H9 (cell line): ENCODE measurements at regions not wholly inside any gene's neighbourhood (a gene's known extent, or its start where the extent isn't known, plus 50 kb on each side); places are given as distances from the start of the nearest gene placed in this dataset.

ENCODE experiments used
- DNase-seq: peaks from one replicate; pipeline ENCODE4 v3.0.0-alpha.2; 2017
- H2AFZ ChIP-seq: one replicate; pipeline ENCODE4 v1.6.1; 2013; ENCODE audit warnings: mild to moderate bottlenecking, low read length, control low read depth, moderate library complexity
- H2AK5ac ChIP-seq: 2 replicates; pipeline ENCODE4 v1.6.1; 2013; ENCODE audit warnings: low read length, control low read depth, mixed read lengths; ENCODE audit not compliant: insufficient read length
- H2BK120ac ChIP-seq: one replicate; pipeline ENCODE4 v1.6.1; 2013; ENCODE audit warnings: low read depth, mild to moderate bottlenecking, low read length, control low read depth, inconsistent platforms; ENCODE audit not compliant: poor library complexity, severe bottlenecking
- H2BK12ac ChIP-seq: 2 replicates; pipeline ENCODE4 v1.6.1; 2013; ENCODE audit warnings: low read length, control low read depth, mixed read lengths, low read depth; ENCODE audit not compliant: insufficient read length
- H2BK15ac ChIP-seq: 2 replicates; pipeline ENCODE4 v1.6.1; 2013; ENCODE audit warnings: low read depth, low read length, control low read depth
- H2BK20ac ChIP-seq: one replicate; pipeline ENCODE4 v1.6.1; 2013; ENCODE audit warnings: low read depth, mild to moderate bottlenecking, low read length, control low read depth, inconsistent platforms; ENCODE audit not compliant: poor library complexity, severe bottlenecking
- H2BK5ac ChIP-seq: 2 replicates; pipeline ENCODE4 v1.6.1; 2013; ENCODE audit warnings: low read length, control low read depth, mixed read lengths; ENCODE audit not compliant: insufficient read length
- H3K14ac ChIP-seq: 2 replicates; pipeline ENCODE4 v1.6.1; 2013; ENCODE audit warnings: low read length, control low read depth; ENCODE audit not compliant: insufficient read depth
- H3K18ac ChIP-seq: 2 replicates; pipeline ENCODE4 v1.6.1; 2013; ENCODE audit warnings: low read depth, mild to moderate bottlenecking, mixed read lengths, low read length, control low read depth; ENCODE audit not compliant: insufficient read length
- H3K23ac ChIP-seq: 2 replicates; pipeline ENCODE4 v1.6.1; 2013; ENCODE audit warnings: low read length, control low read depth, mixed read lengths, low read depth; ENCODE audit not compliant: insufficient read length
- H3K23me2 ChIP-seq: 2 replicates; pipeline ENCODE4 v1.6.1; 2013; ENCODE audit warnings: low read depth, mild to moderate bottlenecking, mixed read lengths, low read length, control low read depth; ENCODE audit not compliant: insufficient read length, poor library complexity, severe bottlenecking
- H3K27ac ChIP-seq: 2 replicates; pipeline ENCODE4 v1.5.1; 2013; ENCODE audit warnings: low read length, control low read depth, mixed read lengths, low read depth; ENCODE audit not compliant: insufficient read length
- H3K27me3 ChIP-seq: 2 replicates; pipeline ENCODE4 v1.6.1; 2013; ENCODE audit warnings: low read length, control low read depth, inconsistent platforms; ENCODE audit not compliant: insufficient read depth
- H3K4ac ChIP-seq: 2 replicates; pipeline ENCODE4 v1.6.1; 2013; ENCODE audit warnings: low read depth, mild to moderate bottlenecking, control low read depth, inconsistent platforms, low read length, moderate library complexity
- H3K4me1 ChIP-seq: 2 replicates; pipeline ENCODE4 v1.6.1; 2013; ENCODE audit warnings: low read length, control low read depth, inconsistent platforms; ENCODE audit not compliant: insufficient read depth
- H3K4me2 ChIP-seq: 2 replicates; pipeline ENCODE4 v1.6.1; 2013; ENCODE audit warnings: low read length, control low read depth, mixed read lengths; ENCODE audit not compliant: insufficient read length, insufficient read depth
- H3K56ac ChIP-seq: 2 replicates; pipeline ENCODE4 v1.6.1; 2013; ENCODE audit warnings: low read depth, mild to moderate bottlenecking, mixed read lengths, low read length, control low read depth; ENCODE audit not compliant: insufficient read length
- H3K79me1 ChIP-seq: 2 replicates; pipeline ENCODE4 v1.6.1; 2013; ENCODE audit warnings: low read depth, mild to moderate bottlenecking, moderate library complexity, low read length, control low read depth, inconsistent platforms; ENCODE audit not compliant: insufficient read depth, poor library complexity, severe bottlenecking
- H3K79me2 ChIP-seq: 2 replicates; pipeline ENCODE4 v1.6.1; 2013; ENCODE audit warnings: low read length, control low read depth, inconsistent platforms; ENCODE audit not compliant: insufficient read depth
- H3K9ac ChIP-seq: 2 replicates; pipeline ENCODE4 v1.6.1; 2013; ENCODE audit warnings: low read length, control low read depth, mixed read lengths; ENCODE audit not compliant: insufficient read length; ENCODE audit errors: extremely low read depth
- H3K9me3 ChIP-seq: one replicate; pipeline ENCODE4 v1.6.1; 2013; ENCODE audit warnings: low read depth, low read length, inconsistent platforms; ENCODE audit not compliant: control insufficient read depth
- H3T11ph ChIP-seq: one replicate; pipeline ENCODE4 v1.6.1; 2013; ENCODE audit warnings: mild to moderate bottlenecking, low read length, control low read depth, inconsistent platforms
- H4K20me1 ChIP-seq: one replicate; pipeline ENCODE4 v1.6.1; 2013; ENCODE audit not compliant: control insufficient read depth, insufficient read length, insufficient read depth
- H4K5ac ChIP-seq: 2 replicates; pipeline ENCODE4 v1.6.1; 2013; ENCODE audit warnings: low read depth, mild to moderate bottlenecking, mixed read lengths, low read length, control low read depth; ENCODE audit not compliant: insufficient read length
- H4K8ac ChIP-seq: replicated peaks from 2 replicates; pipeline ENCODE4 v1.6.1; 2013; ENCODE audit warnings: low read length, control low read depth, mixed read lengths, low read depth; ENCODE audit not compliant: insufficient read length
- H4K91ac ChIP-seq: 2 replicates; pipeline ENCODE4 v1.6.1; 2013; ENCODE audit warnings: low read depth, mild to moderate bottlenecking, moderate library complexity, mixed read lengths, low read length, control low read depth; ENCODE audit not compliant: insufficient read length
- H3K27ac Mint-ChIP-seq, 3 experiments: 2 replicates in 2 of 3; 3 replicates in 1 of 3; pipeline ENCODE4 v1.8.0; 2020 to 2021; ENCODE audit warnings: mixed read lengths in 3 of 3, mild to moderate bottlenecking in 1 of 3, moderate library complexity in 1 of 3
- H3K27me3 Mint-ChIP-seq: 2 replicates; pipeline ENCODE4 v1.8.0; 2021; ENCODE audit warnings: low read depth, mild to moderate bottlenecking, moderate library complexity, mixed read lengths
- H3K36me3 Mint-ChIP-seq, 3 experiments: 2 replicates in 2 of 3; 3 replicates in 1 of 3; pipeline ENCODE4 v1.8.0; 2020 to 2021; ENCODE audit warnings: low read depth in 3 of 3, mixed read lengths in 3 of 3; ENCODE audit not compliant: insufficient read depth in 1 of 3
- H3K4me1 Mint-ChIP-seq, 2 experiments: 2 replicates each; pipeline ENCODE4 v1.8.0; 2020; ENCODE audit warnings: mixed read lengths in 2 of 2
- H3K4me3 Mint-ChIP-seq, 2 experiments: 2 replicates in 1 of 2; 3 replicates in 1 of 2; pipeline ENCODE4 v1.8.0; 2020 to 2021; ENCODE audit warnings: mild to moderate bottlenecking in 2 of 2, mixed read lengths in 2 of 2, moderate library complexity in 1 of 2
- H3K9me3 Mint-ChIP-seq, 2 experiments: 2 replicates in 1 of 2; 3 replicates in 1 of 2; pipeline ENCODE4 v1.8.0; 2020; ENCODE audit warnings: mild to moderate bottlenecking in 2 of 2, mixed read lengths in 2 of 2, moderate library complexity in 1 of 2
- CTCF ChIP-seq: fragments of 200-600 bp; sonication (generic); conservative IDR thresholded peaks from 3 replicates; pipeline ENCODE4 v1.8.0; 2021; ENCODE audit warnings: antibody characterized with exemption, mild to moderate bottlenecking
- WGBS: extraction: QIAGEN DNeasy Blood & Tissue Kit; methylation state at CpG from one replicate; pipeline ENCODE4 v1.1.7; 2013; ENCODE audit warnings: missing lambda C conversion rate, low lambda C conversion rate, mixed read lengths; ENCODE audit not compliant: insufficient read length; ENCODE audit errors: extremely low coverage; 5-methylcytosine and 5-hydroxymethylcytosine counted together

GRCh38 chr3:178198329-178198728, 337.9 kb upstream of the KCNMB2 start:
- Histone ChIP-seq H2BK5ac (no peak overlapping the region), H3K27me3 (no peaks in the 10 kb centered on the region), H3K79me2 (no peaks in the 10 kb centered on the region), H3K79me1 (no peaks in the 10 kb centered on the region), H3K23me2 (no peaks in the 10 kb centered on the region), H2AFZ (no peak overlapping the region), H3T11ph (no peak overlapping the region), H3K9ac (no peak overlapping the region), H3K27ac (no peak overlapping the region), H3K4me1 (no peaks in the 10 kb centered on the region; the same call in 1 of the 2 replicates), H2BK15ac (no peak overlapping the region), H4K91ac (no peak overlapping the region), H3K9me3 (no peaks in the 10 kb centered on the region), H4K20me1 (no peaks in the 10 kb centered on the region), H3K56ac (no peak overlapping the region), H2BK20ac (no peak overlapping the region), H3K18ac (no peak overlapping the region), H3K4ac (no peak overlapping the region), H3K4me2 (no peak overlapping the region), H3K23ac (no peak overlapping the region), H3K14ac (no peak overlapping the region), H2AK5ac (no peak overlapping the region), H2BK12ac (no peak overlapping the region), H4K5ac (no peak overlapping the region), H4K8ac (no peak overlapping the region), H2BK120ac (no peak overlapping the region)
- H3K27me3 Mint-ChIP-seq: no peaks in the 10 kb centered on the region
- no peak for DNase-seq
- no peak for TF ChIP-seq CTCF
- no CpG with 5 or more reads among the region's 1 CpG for WGBS
- no peaks in the 10 kb centered on the region for H3K9me3 Mint-ChIP-seq
- H3K4me1 Mint-ChIP-seq: peaks cover 2 to 4% of the 10 kb centered on the region in 2 experiments; a peak in 2 of 4 replicates
- no peak overlapping the region for H3K4me3 Mint-ChIP-seq
- no peaks in the 10 kb centered on the region; a peak in 1 of 7 replicates for H3K36me3 Mint-ChIP-seq
- no peak overlapping the region for H3K27ac Mint-ChIP-seq
